Activated CD4-positive, alpha-beta T cell treated with anti-CD3 and anti-CD28 coated beads, Interleukin-2, amount 10 ng/mL, durations not matched to agents 7 days and 5 days (primary cell): ENCODE measurements at regions not wholly inside any gene's neighbourhood (a gene's known extent, or its start where the extent isn't known, plus 50 kb on each side); places are given as distances from the start of the nearest gene placed in this dataset.

ENCODE experiments used
- CTCF ChIA-PET: fragments of 350-600 bp; sonication (Branson Sonifier 250); formaldehyde crosslinking; loops from one replicate; lab custom pipeline; 2021; ENCODE audit warnings: antibody characterized with exemption; lab: Charles Lee
- POLR2A ChIA-PET: fragments of 350-600 bp; sonication (Branson Sonifier 250); formaldehyde crosslinking; loops from one replicate; lab custom pipeline; 2021; ENCODE audit warnings: antibody characterized with exemption; lab: Charles Lee
- DNase-seq: peaks from one replicate; pipeline ENCODE4 v3.0.0-alpha.2; 2020
- H3K27ac Mint-ChIP-seq: one replicate; pipeline ENCODE4 v1.8.0; 2021; ENCODE audit warnings: mild to moderate bottlenecking, moderate library complexity, mixed read lengths
- H3K27me3 Mint-ChIP-seq: one replicate; pipeline ENCODE4 v1.8.0; 2021; ENCODE audit warnings: mixed read lengths
- H3K36me3 Mint-ChIP-seq: one replicate; pipeline ENCODE4 v1.8.0; 2021; ENCODE audit warnings: low read depth, mixed read lengths
- H3K4me1 Mint-ChIP-seq: one replicate; pipeline ENCODE4 v1.8.0; 2021; ENCODE audit warnings: mixed read lengths
- H3K4me3 Mint-ChIP-seq: one replicate; pipeline ENCODE4 v1.8.0; 2021; ENCODE audit warnings: mild to moderate bottlenecking, moderate library complexity, mixed read lengths
- H3K9me3 Mint-ChIP-seq: one replicate; pipeline ENCODE4 v1.8.0; 2021; ENCODE audit warnings: mixed read lengths

- no peak for DNase-seq
- no peak overlapping the region for H3K4me3 Mint-ChIP-seq
- H3K9me3 Mint-ChIP-seq = peaks cover 3% of the 10 kb centered on the region
- H3K27ac Mint-ChIP-seq = no peak overlapping the region
- no peaks in the 10 kb centered on the region for H3K36me3 Mint-ChIP-seq
- CTCF ChIA-PET = no interaction called here
- no peaks in the 10 kb centered on the region for H3K27me3 Mint-ChIP-seq
- POLR2A ChIA-PET = no interaction called here
- H3K4me1 Mint-ChIP-seq = no peaks in the 10 kb centered on the region
These were observed 497.0 kb upstream of the TUSC1 start for GRCh38 chr9:26175264-26175663.

- no peaks in the 10 kb centered on the region for H3K4me1 Mint-ChIP-seq
- DNase-seq = no peak
- H3K4me3 Mint-ChIP-seq = no peak overlapping the region
- H3K9me3 Mint-ChIP-seq = peaks cover 2% of the 10 kb centered on the region
- CTCF ChIA-PET = no interaction called here
- no peaks in the 10 kb centered on the region for H3K36me3 Mint-ChIP-seq
- no peaks in the 10 kb centered on the region for H3K27me3 Mint-ChIP-seq
- H3K27ac Mint-ChIP-seq = no peak overlapping the region
- POLR2A ChIA-PET = no interaction called here
These were observed 494.1 kb upstream of the TUSC1 start for GRCh38 chr9:26172301-26172700.

- no peak for DNase-seq
- POLR2A ChIA-PET = no interaction called here
- H3K4me1 Mint-ChIP-seq = no peaks in the 10 kb centered on the region
These were observed 493.4 kb upstream of the TUSC1 start for GRCh38 chr9:26171691-26172090.

DNA sequence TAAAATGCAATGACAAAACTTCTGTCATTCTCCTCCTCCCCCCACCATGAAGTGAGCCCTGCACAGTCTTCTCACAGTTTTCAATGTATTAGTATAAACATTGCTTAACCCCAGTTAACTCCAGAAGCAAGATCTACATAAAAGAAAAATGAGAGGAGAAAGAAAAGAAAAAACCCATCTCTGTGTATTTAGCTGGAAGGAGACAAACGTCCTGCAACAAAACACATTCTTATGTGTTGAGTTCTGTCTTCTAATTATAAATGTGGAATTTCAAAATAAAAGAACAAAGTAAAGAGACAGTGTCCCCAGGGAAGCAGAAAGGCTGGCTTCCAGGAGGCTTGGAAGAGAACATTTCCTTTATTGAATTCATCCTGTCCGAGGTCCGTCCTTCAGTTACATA lies 491.9 kb upstream of the TUSC1 start:
- Mint-ChIP-seq H3K4me3 (no peak overlapping the region), H3K27ac (no peak overlapping the region), H3K9me3 (peaks cover 2% of the 10 kb centered on the region), H3K4me1 (no peaks in the 10 kb centered on the region), H3K27me3 (no peaks in the 10 kb centered on the region), H3K36me3 (no peaks in the 10 kb centered on the region)
- CTCF ChIA-PET = no interaction called here
- POLR2A ChIA-PET = no interaction called here
- no peak for DNase-seq

More at GRCh38 chr9:26171691-26172090, 493.4 kb upstream of the TUSC1 start:
- H3K36me3 Mint-ChIP-seq = no peaks in the 10 kb centered on the region
- H3K27ac Mint-ChIP-seq = no peak overlapping the region
- CTCF ChIA-PET = no interaction called here
- no peak overlapping the region for H3K4me3 Mint-ChIP-seq
- H3K27me3 Mint-ChIP-seq = no peaks in the 10 kb centered on the region
- H3K9me3 Mint-ChIP-seq = peaks cover 2% of the 10 kb centered on the region

DNA sequence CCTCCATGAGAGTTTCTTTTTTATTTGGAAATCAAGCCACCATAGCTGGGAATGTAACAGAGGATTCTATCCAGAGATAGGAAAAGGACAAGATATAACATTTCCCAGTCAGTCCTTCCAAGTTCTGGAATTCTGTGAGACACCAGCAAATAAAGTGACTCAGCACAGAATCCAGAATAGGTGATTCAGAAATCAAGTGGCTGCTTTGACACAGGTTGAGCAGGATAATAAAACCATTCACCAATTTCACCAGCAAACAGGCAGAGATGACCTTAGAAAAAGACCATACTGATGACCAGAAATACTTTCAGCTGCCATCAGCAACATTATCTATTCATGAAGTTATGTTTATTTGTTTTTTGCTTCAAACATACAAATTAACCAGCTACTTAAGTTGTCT lies 491.5 kb upstream of the TUSC1 start:
- H3K4me3 Mint-ChIP-seq = no peak overlapping the region
- H3K27ac Mint-ChIP-seq = no peak overlapping the region
- H3K27me3 Mint-ChIP-seq = no peaks in the 10 kb centered on the region
- ChIA-PET CTCF (no interaction called here), POLR2A (no interaction called here)
- peaks cover 2% of the 10 kb centered on the region for H3K9me3 Mint-ChIP-seq
- no peaks in the 10 kb centered on the region for H3K4me1 Mint-ChIP-seq
- H3K36me3 Mint-ChIP-seq = no peaks in the 10 kb centered on the region
- DNase-seq = no peak

DNA sequence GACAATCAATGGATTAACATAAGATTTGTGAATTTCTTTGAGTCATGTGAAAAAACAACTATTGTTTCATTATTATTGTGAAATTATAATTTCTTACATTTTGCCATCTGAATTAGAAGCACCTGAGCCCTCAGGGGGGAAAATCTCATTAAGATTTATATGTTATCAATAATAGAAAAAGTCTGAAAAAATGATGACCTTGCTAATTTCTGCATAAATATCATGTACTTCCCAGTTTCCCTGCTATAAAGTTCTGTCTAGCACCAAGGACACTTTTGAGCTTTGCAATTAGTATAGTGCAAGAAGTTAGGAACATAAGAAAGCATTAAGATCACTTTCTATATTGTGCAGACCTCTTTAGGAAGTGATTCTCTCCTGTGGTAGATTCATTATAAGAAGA lies 488.3 kb upstream of the TUSC1 start:
- no peaks in the 10 kb centered on the region for H3K27me3 Mint-ChIP-seq
- no peak overlapping the region for H3K27ac Mint-ChIP-seq

DNA sequence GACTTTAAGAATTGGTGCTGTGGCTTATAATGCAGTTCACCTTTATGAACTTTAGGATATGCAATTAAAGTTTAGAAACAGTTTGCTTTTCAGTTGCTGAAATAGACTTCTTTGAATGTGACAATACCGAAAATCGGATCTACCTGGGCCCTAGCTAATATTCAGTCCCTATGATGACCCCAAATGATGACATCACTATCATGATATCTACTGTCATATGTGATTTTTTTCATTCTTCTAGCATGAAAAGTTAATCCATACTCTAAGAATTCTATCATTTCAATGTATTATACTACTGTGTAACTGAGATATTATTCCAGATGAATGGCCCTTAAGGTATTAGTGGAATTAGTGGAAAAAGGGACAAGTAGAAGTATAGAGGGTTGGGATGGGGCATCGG lies 487.2 kb upstream of the TUSC1 start:
- Mint-ChIP-seq H3K27me3 (no peaks in the 10 kb centered on the region), H3K4me3 (no peak overlapping the region), H3K36me3 (no peaks in the 10 kb centered on the region), H3K27ac (no peak overlapping the region), H3K4me1 (no peaks in the 10 kb centered on the region), H3K9me3 (peaks cover 6% of the 10 kb centered on the region)
- CTCF ChIA-PET = no interaction called here
- DNase-seq = no peak
- POLR2A ChIA-PET = no interaction called here

More for the DNA sequence above, 488.3 kb upstream of the TUSC1 start:
- H3K9me3 Mint-ChIP-seq = peaks cover 2% of the 10 kb centered on the region
- CTCF ChIA-PET = no interaction called here
- H3K36me3 Mint-ChIP-seq = no peaks in the 10 kb centered on the region
- DNase-seq = no peak
- no peaks in the 10 kb centered on the region for H3K4me1 Mint-ChIP-seq
- no peak overlapping the region for H3K4me3 Mint-ChIP-seq
- POLR2A ChIA-PET = no interaction called here

GRCh38 chr9:26163931-26164330 lies 485.7 kb upstream of the TUSC1 start:
- CTCF ChIA-PET = no interaction called here
- POLR2A ChIA-PET = no interaction called here
- H3K27me3 Mint-ChIP-seq = no peaks in the 10 kb centered on the region
- H3K4me3 Mint-ChIP-seq = no peak overlapping the region
- peaks cover 4% of the 10 kb centered on the region for H3K9me3 Mint-ChIP-seq
- DNase-seq = no peak
- H3K27ac Mint-ChIP-seq = no peak overlapping the region
- H3K4me1 Mint-ChIP-seq = no peaks in the 10 kb centered on the region
- no peaks in the 10 kb centered on the region for H3K36me3 Mint-ChIP-seq

DNA sequence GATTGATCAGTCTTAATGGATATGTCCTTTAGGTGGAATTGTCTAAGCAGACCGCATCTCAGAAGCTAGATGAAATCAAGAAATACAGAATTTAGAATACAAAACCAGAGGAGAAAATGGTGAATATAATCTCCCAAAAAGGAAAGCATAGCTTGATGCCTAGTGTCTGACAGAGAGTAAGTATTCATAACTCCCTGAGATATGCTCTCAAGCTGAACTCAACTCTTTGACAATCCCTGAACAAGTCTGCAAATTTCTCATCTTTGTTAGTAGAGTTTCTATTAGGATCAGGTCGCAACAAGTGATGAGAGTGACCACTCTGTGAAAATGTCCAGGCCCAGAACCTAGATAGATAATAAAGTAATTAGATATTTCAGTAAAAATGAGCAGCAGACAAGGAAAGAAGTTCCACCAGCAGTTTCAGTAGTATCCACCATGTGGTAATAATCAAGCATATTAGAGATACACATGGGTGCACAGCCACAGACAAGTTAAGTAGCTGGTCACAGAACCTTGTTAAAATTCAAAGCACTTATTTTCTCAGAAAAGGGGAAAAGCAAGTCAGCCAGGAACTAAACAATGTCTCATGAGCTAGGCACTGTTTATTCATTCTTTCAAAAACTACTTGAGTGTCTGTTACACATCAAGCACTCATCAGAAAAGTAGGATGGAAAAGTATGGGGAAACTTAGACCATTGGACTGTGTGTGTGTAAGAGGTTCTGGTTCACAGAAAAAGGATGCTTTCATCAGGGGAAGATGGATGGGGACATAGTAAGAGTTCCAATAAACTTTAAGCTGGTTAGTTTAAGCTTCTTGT lies 481.5 kb upstream of the TUSC1 start:
- no peak overlapping the region for H3K4me3 Mint-ChIP-seq
- H3K36me3 Mint-ChIP-seq = no peaks in the 10 kb centered on the region
- ChIA-PET POLR2A (no interaction called here), CTCF (no interaction called here)
- no peak for DNase-seq
- no peaks in the 10 kb centered on the region for H3K27me3 Mint-ChIP-seq
- H3K27ac Mint-ChIP-seq = no peak overlapping the region
- peaks cover 9% of the 10 kb centered on the region for H3K9me3 Mint-ChIP-seq
- H3K4me1 Mint-ChIP-seq = no peaks in the 10 kb centered on the region

- POLR2A ChIA-PET = no interaction called here
- Mint-ChIP-seq H3K36me3 (no peaks in the 10 kb centered on the region), H3K4me3 (no peak overlapping the region), H3K27me3 (no peaks in the 10 kb centered on the region), H3K9me3 (peaks cover 9% of the 10 kb centered on the region), H3K27ac (no peak overlapping the region), H3K4me1 (no peaks in the 10 kb centered on the region)
- CTCF ChIA-PET = no interaction called here
- no peak for DNase-seq
These were observed 480.4 kb upstream of the TUSC1 start for GRCh38 chr9:26158631-26159150.

DNA sequence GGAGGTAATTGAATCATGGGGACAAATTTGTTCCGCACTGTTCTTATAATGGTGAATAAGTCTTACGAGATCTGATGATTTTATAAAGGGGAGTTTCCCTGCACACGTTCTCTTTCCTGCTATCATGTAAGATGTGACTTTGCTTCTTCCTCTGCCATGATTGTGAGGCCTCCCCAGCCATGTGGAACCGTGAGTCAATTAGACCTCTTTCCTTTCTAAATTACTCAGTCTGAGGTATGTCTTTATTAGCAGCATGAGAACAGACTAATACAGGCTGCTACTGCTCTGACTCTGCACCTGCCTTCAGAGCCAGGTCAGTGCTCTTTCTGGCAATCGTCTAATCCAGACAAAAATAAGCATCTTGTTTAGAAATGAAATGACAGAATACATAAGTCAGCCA lies 479.2 kb upstream of the TUSC1 start:
- ChIA-PET POLR2A (no interaction called here), CTCF (no interaction called here)
- DNase-seq = no peak
- Mint-ChIP-seq H3K9me3 (peaks cover 9% of the 10 kb centered on the region), H3K27me3 (no peaks in the 10 kb centered on the region), H3K27ac (no peak overlapping the region), H3K4me3 (no peak overlapping the region), H3K36me3 (no peaks in the 10 kb centered on the region), H3K4me1 (no peaks in the 10 kb centered on the region)

DNA sequence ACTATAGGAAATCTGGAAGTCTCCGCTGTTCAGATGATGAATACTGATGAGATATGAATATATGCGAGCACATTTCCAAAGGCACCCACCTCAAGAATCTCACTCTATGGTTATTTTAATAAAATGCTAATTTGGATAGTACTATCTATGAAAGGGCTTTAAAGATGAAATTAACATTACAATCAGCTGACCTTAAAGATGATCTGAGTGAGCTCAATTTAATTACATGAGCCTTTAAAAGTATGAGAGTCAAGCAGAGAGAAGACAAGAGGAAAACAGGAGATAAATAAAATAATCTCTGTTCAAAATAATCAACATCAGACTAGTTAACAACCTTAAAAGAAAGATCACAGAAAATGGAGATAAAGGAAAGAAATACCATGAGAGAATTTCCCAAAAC lies 474.1 kb upstream of the TUSC1 start:
- Mint-ChIP-seq H3K27ac (no peak overlapping the region), H3K9me3 (no peaks in the 10 kb centered on the region), H3K4me3 (no peak overlapping the region), H3K4me1 (no peaks in the 10 kb centered on the region), H3K36me3 (no peaks in the 10 kb centered on the region), H3K27me3 (no peaks in the 10 kb centered on the region)
- DNase-seq = no peak
- POLR2A ChIA-PET = no interaction called here
- CTCF ChIA-PET = no interaction called here

DNA sequence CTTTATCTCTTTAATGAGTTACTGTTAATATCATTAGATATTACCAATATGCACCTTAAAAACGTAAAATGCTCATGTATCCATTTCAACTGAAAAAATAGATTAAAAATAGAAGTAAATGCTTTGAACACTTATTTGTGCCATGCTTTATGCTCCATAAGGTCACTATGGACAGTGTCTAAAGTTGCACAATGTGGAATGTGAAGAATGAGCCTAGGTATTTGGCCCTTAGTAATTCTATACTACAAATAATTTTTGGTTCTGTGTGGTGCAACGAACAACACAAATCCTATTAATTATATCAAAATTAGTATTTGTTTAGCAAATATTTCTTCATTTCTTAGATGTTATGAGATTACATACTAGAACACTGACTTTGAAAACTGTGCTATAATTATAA lies 469.9 kb upstream of the TUSC1 start:
- no peak for DNase-seq
- Mint-ChIP-seq H3K4me3 (no peak overlapping the region), H3K4me1 (no peaks in the 10 kb centered on the region), H3K27me3 (no peaks in the 10 kb centered on the region), H3K27ac (no peak overlapping the region), H3K36me3 (no peaks in the 10 kb centered on the region), H3K9me3 (peaks cover 2% of the 10 kb centered on the region)
- ChIA-PET POLR2A (no interaction called here), CTCF (no interaction called here)

DNA sequence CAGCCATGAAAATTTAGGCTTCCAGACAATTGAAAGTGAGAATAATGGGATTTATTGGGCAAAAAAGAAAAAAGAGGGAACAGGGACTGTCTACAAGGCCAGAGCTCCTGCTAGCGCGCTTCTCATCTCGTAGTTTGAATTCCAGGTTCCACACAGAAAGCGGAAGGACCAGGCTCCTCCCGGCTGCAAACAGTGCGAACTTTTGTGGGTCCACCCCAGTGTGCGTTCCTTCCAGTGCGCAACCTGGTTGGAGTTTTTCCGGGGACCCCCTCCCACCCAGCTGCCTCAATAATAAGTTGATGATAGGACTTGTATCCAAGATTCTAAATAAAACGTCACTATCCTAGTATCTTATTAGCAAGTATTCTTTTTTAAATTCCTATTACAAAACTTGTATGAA lies 467.7 kb upstream of the TUSC1 start:
- Mint-ChIP-seq H3K27me3 (no peaks in the 10 kb centered on the region), H3K4me1 (no peaks in the 10 kb centered on the region), H3K9me3 (peaks cover 2% of the 10 kb centered on the region), H3K4me3 (no peak overlapping the region), H3K36me3 (no peaks in the 10 kb centered on the region), H3K27ac (no peak overlapping the region)
- ChIA-PET CTCF (no interaction called here), POLR2A (no interaction called here)
- DNase-seq = no peak
